PFSK-1 (cell line): ENCODE measurements at regions not wholly inside any gene's neighbourhood (a gene's known extent, or its start where the extent isn't known, plus 50 kb on each side); places are given as distances from the start of the nearest gene placed in this dataset.

Experiments used
- FOXP2 ChIP-seq: optimal IDR thresholded peaks from 2 replicates; pipeline ENCODE3; 2011; ENCODE audit warnings: borderline replicate concordance, control low read depth, inconsistent platforms; ENCODE audit not compliant: insufficient read depth; ENCODE audit errors: extremely low read length, extremely low read depth
- POLR2AphosphoS5 ChIP-seq: IDR thresholded peaks from 2 replicates; pipeline ENCODE4 v1.6.1; 2012; ENCODE audit warnings: low read depth, mild to moderate bottlenecking, control low read depth, low read length, moderate library complexity
- SIN3A ChIP-seq: IDR thresholded peaks from 2 replicates; pipeline ENCODE4 v1.6.1; 2012; ENCODE audit warnings: mild to moderate bottlenecking, low read length, moderate library complexity, borderline replicate concordance; ENCODE audit not compliant: insufficient read depth

- no peak for TF ChIP-seq POLR2AphosphoS5
- TF ChIP-seq SIN3A: no peak
- no peak for TF ChIP-seq FOXP2
Observed at GRCh38 chr6:21653323-21653722, 59.8 kb downstream of the SOX4 start.
